Pancreas (tissue), 10 donors: ENCODE measurements at regions not wholly inside any gene's neighbourhood (a gene's known extent, or its start where the extent isn't known, plus 50 kb on each side); places are given as distances from the start of the nearest gene placed in this dataset.
A peak's percentile ranks its signal among the peaks of the same experiment; 100 is the strongest.

ENCODE experiments used
- ATAC-seq, 4 donors: fragments of 200-7000 bp; cut with Tn5 transposase; one replicate each; pipeline versions ENCODE4 v1.8.0 to v1.9.1; 2020; ENCODE audit warnings: mild to moderate bottlenecking in 4 of 4, moderate library complexity in 4 of 4
- DNase-seq, 6 donors: peaks; one replicate each; pipeline ENCODE4 v3.0.0-alpha.2; 2020
- FAIRE-seq: peaks from 2 replicates; lab custom pipeline; 2012; peaks lifted over from hg19 to GRCh38; lab: Jason Lieb, UNC
- H3K27ac ChIP-seq, 4 donors: fragments of 200-600 bp; sonication (generic); 1 replicate in 3 of 4; 2 replicates in 1 of 4; pipeline versions ENCODE4 v1.5.0 to v1.8.0; 2020
- H3K27me3 ChIP-seq, 4 donors: fragments of 200-600 bp; one replicate each; pipeline ENCODE4 v1.8.0; 2021
- H3K36me3 ChIP-seq, 3 donors: fragments of 200-600 bp; sonication (generic) in 1 of 3; one replicate each; pipeline versions ENCODE4 v1.5.0 to v1.8.0; 2020 to 2021
- H3K4me1 ChIP-seq, 3 donors: fragments of 200-600 bp; one replicate each; pipeline ENCODE4 v1.8.0; 2021
- H3K4me3 ChIP-seq, 4 donors: fragments of 200-600 bp; sonication (generic) in 2 of 4; one replicate each; pipeline versions ENCODE4 v1.5.0 to v1.8.0; 2020 to 2021
- H3K9me3 ChIP-seq, 4 donors: fragments of 200-600 bp; one replicate each; pipeline ENCODE4 v1.8.0; 2021
- WGBS, 2 donors: extraction: QIAGEN DNeasy Blood & Tissue Kit; methylation state at CpG; one replicate each; pipeline ENCODE4 v1.1.7; 2013; 5-methylcytosine and 5-hydroxymethylcytosine counted together
- intact Hi-C, 3 donors: fragments of 100-400 bp; cut with DNase I; formaldehyde crosslinking; loops; one replicate each; pipeline versions ENCODE4 v1.11.1 to v1.14.2; 2022
- TF ChIP-seq, protein P1 (sequence below), 4 donors: fragments of 200-600 bp; sonication (generic) in 3 of 4; IDR thresholded peaks; one replicate each; pipeline versions ENCODE4 v1.5.0 to v1.8.0; 2021; ENCODE audit warnings: antibody characterized with exemption in 4 of 4
- donor health status: healthy with polysubstance abuse.
- donor health status: DM: no; HTN: no; CAD: no; lungs with moderate emphysema.
- donor health status: DM: no; HTN: no; CAD: no.
- donor health status: control.
- donor health status: control.
- donor health status: Bipolar disorder and iron deficiency.
- donor health status: DM: yes; HTN: yes; CAD: no.
- donor health status: DM: no; HTN: no; CAD: no.
- donor health status: DM: no; HTN: no; CAD: no.
- donor health status: DM: yes; HTN: yes; CAD: no.

DNA sequence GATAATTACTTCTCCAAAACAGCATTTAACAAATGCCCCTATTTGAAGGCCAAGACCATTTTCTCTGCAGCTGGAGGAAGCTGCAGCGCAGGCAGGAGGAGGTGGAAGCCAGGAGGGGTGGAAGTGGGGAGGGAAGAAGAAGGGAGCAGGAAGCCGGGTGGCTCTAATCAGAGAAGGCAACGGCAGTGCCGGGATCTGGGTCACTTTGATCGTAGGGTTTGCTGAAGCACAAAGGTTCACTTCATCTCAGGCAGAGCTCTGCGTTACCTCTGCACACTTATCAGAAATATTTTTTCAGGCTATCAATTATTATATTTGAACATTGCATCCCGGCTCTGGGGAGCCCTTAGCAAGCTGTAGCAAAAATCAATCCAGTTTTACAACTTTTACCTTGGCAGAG is 315.8 kb upstream of the POU3F3 start:
- DNase-seq = peak in 2 of 6 donors; percentile 13 to 15
- TF ChIP-seq, protein P1, sequence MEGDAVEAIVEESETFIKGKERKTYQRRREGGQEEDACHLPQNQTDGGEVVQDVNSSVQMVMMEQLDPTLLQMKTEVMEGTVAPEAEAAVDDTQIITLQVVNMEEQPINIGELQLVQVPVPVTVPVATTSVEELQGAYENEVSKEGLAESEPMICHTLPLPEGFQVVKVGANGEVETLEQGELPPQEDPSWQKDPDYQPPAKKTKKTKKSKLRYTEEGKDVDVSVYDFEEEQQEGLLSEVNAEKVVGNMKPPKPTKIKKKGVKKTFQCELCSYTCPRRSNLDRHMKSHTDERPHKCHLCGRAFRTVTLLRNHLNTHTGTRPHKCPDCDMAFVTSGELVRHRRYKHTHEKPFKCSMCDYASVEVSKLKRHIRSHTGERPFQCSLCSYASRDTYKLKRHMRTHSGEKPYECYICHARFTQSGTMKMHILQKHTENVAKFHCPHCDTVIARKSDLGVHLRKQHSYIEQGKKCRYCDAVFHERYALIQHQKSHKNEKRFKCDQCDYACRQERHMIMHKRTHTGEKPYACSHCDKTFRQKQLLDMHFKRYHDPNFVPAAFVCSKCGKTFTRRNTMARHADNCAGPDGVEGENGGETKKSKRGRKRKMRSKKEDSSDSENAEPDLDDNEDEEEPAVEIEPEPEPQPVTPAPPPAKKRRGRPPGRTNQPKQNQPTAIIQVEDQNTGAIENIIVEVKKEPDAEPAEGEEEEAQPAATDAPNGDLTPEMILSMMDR (IDR thresholded peaks at IDR 0.05) = no peak
- intact Hi-C loops = no loop called here
- WGBS, 2 donors = 8 to 9% methylated on average over 7 of the region's 7 CpGs
- no peak overlapping the region for H3K4me3 ChIP-seq
- H3K27me3 ChIP-seq = no peaks in the 10 kb centered on the region
- peak in 3 of 4 donors; percentile 22 to 78 (median 73) for ATAC-seq
- no peak for FAIRE-seq
- peaks cover 0 to 6% (median 0%) of the 10 kb centered on the region in 3 donors for H3K4me1 ChIP-seq
- no peaks in the 10 kb centered on the region for H3K9me3 ChIP-seq
- H3K27ac ChIP-seq = no peak overlapping the region
- no peaks in the 10 kb centered on the region for H3K36me3 ChIP-seq

DNA sequence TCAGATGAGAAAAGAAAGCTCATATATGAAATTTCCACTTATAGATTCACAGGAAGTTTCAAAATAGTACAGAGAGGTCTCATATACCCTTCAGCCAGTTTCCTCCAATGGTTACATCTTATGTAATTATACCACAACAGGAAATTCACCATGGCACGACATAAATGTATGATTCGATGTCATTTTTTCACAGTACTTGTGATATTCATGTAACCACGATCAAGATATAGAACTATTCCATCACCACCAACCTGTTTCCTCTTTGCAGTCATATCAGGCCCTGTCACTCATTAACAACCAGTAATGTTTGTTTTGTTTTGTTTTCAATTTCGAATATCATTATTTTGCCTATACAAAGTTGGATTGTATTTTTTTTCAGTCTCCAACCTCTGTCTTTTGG is 314.3 kb upstream of the POU3F3 start:
- 65 to 69% methylated on average over 4 of the region's 4 CpGs for WGBS, 2 donors
- no peak overlapping the region for H3K4me3 ChIP-seq
- peaks cover 0 to 6% (median 0%) of the 10 kb centered on the region in 3 donors for H3K4me1 ChIP-seq
- no peak overlapping the region for H3K27ac ChIP-seq
- H3K27me3 ChIP-seq = no peaks in the 10 kb centered on the region
- H3K9me3 ChIP-seq = no peaks in the 10 kb centered on the region
- intact Hi-C loops = no loop called here
- FAIRE-seq = no peak
- no peaks in the 10 kb centered on the region for H3K36me3 ChIP-seq
- TF ChIP-seq, protein P1 (IDR thresholded peaks at IDR 0.05) = no peak
- no peak for DNase-seq
- no peak for ATAC-seq

DNA sequence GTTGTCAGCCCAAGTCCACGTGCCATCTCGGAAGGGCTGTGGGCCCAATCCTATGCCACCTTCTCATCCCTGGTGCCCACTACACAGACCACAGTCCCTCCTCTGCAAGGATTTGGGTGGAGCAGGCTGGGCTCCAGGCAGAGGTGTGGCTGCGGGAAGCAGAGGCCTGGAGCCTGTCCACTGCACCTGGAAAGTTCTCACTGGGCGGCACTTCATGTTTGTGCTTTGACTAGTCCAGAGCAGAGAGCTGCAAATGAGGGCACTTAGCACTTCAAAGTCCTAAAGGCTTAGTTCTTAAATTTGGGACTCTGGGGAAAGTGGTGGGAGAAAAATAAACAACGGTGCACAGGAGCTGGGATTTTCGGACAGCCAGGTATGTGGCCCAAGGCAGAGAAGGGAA is 308.9 kb upstream of the POU3F3 start:
- no peaks in the 10 kb centered on the region for H3K4me1 ChIP-seq
- 38 to 46% methylated on average over 6 of the region's 6 CpGs for WGBS, 2 donors
- no peak overlapping the region for H3K4me3 ChIP-seq
- TF ChIP-seq, protein P1 (IDR thresholded peaks at IDR 0.05) = no peak
- intact Hi-C loops = no loop called here
- FAIRE-seq = no peak
- no peaks in the 10 kb centered on the region for H3K9me3 ChIP-seq
- no peaks in the 10 kb centered on the region for H3K36me3 ChIP-seq
- peak overlapping the region in 1 of 4 donors; percentile 29 for H3K27ac ChIP-seq
- DNase-seq = peak; percentile 65 to 73 (median 68)
- H3K27me3 ChIP-seq = no peaks in the 10 kb centered on the region
- peak; percentile 93 to 100 (median 100) for ATAC-seq

DNA sequence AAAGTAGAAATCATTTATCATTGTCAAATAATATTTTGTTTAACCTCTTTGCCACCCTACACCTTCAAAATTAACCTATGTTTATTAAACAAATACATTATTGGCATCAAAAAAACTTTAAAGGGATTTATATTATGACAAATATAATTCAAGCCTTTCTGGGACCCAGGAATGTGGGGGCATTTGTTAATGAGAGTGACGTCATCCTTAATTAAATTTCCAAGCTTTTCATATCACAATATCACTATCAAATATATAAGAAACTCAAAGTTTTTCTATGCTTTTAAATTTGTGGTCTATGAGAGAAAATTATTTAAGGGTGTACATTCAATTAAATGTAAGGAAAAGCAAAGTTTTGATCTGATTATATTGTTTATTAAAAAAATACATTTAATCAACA is 307.4 kb upstream of the POU3F3 start:
- ATAC-seq (no peak), FAIRE-seq (no peak), DNase-seq (no peak)
- TF ChIP-seq, protein P1 (IDR thresholded peaks at IDR 0.05) = no peak
- Histone ChIP-seq H3K27me3 (no peaks in the 10 kb centered on the region), H3K9me3 (no peaks in the 10 kb centered on the region), H3K27ac (no peak overlapping the region), H3K4me3 (no peak overlapping the region), H3K4me1 (no peaks in the 10 kb centered on the region), H3K36me3 (no peaks in the 10 kb centered on the region)
- WGBS, 2 donors = 71% methylated on average over 1 of the region's 1 CpG
- intact Hi-C loops = no loop called here

DNA sequence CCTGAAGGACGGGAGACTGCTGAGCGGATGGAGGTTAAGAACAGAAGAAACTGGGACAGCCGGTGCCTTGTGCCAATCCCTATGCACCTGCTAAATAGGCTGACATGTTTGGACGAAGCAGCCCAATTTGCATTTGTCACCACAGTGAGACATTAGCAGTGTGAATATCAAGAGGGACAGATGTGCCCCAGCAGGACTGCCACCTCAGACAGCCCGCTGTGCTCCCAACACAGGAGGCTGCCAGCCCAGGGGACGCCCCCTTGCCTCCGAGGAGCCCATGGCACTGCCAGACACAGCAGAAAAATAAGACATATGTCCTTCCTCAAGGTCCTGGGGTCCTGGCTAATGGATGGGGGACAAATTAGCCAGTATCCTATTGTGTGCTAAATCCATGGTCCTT is 306.7 kb upstream of the POU3F3 start:
- no peak for FAIRE-seq
- no peaks in the 10 kb centered on the region for H3K36me3 ChIP-seq
- no peaks in the 10 kb centered on the region for H3K4me1 ChIP-seq
- H3K4me3 ChIP-seq = no peak overlapping the region
- 91 to 96% methylated on average over 7 of the region's 7 CpGs for WGBS, 2 donors
- DNase-seq = no peak
- H3K27ac ChIP-seq = no peak overlapping the region
- intact Hi-C loops = no loop called here
- TF ChIP-seq, protein P1 (IDR thresholded peaks at IDR 0.05) = no peak
- no peaks in the 10 kb centered on the region for H3K9me3 ChIP-seq
- no peaks in the 10 kb centered on the region for H3K27me3 ChIP-seq
- no peak for ATAC-seq
